CD4-positive, alpha-beta T cell treated with Interleukin-4 for 4 hours (primary cell): ENCODE measurements at regions not wholly inside any gene's neighbourhood (a gene's known extent, or its start where the extent isn't known, plus 50 kb on each side); places are given as distances from the start of the nearest gene placed in this dataset.

Source experiments
- DNase-seq: peaks from one replicate; pipeline ENCODE4 v3.0.0-alpha.2; 2020

GRCh38 chr1:39085174-39085573 is 59.0 kb downstream of the NDUFS5 start:
- no peak for DNase-seq

- no peak for DNase-seq
These were observed 60.2 kb downstream of the NDUFS5 start for GRCh38 chr1:39086386-39086785.

- DNase-seq = no peak
These were observed 60.8 kb downstream of the NDUFS5 start for GRCh38 chr1:39086865-39087409.

- no peak for DNase-seq
These were observed 61.3 kb downstream of the NDUFS5 start for GRCh38 chr1:39087435-39087834.

- no peak for DNase-seq
These were observed 62.5 kb downstream of the NDUFS5 start for GRCh38 chr1:39088658-39089057.

- no peak for DNase-seq
These were observed 63.9 kb downstream of the NDUFS5 start for GRCh38 chr1:39089931-39090521.

- no peak for DNase-seq
These were observed 64.7 kb downstream of the NDUFS5 start for GRCh38 chr1:39090757-39091380.

- DNase-seq = peak; percentile 59
These were observed 65.9 kb downstream of the NDUFS5 start for GRCh38 chr1:39091845-39092645.

GRCh38 chr1:39094685-39095084 is 68.5 kb downstream of the NDUFS5 start:
- DNase-seq = no peak

- peak; percentile 92 for DNase-seq
These were observed 72.5 kb downstream of the NDUFS5 start for GRCh38 chr1:39098546-39099250.

GRCh38 chr1:39102537-39103327 is 76.6 kb downstream of the NDUFS5 start:
- DNase-seq = peak; percentile 63

- no peak for DNase-seq
These were observed 77.4 kb downstream of the NDUFS5 start for GRCh38 chr1:39103328-39104157.

GRCh38 chr1:39104158-39105060 is 78.3 kb downstream of the NDUFS5 start:
- no peak for DNase-seq

- DNase-seq = peak; percentile 44
These were observed 79.1 kb downstream of the NDUFS5 start for GRCh38 chr1:39105061-39105840.

GRCh38 chr1:39105841-39106765 is 80.0 kb downstream of the NDUFS5 start:
- peak; percentile 32 for DNase-seq

- DNase-seq = no peak
These were observed 80.7 kb downstream of the NDUFS5 start for GRCh38 chr1:39106801-39107327.

GRCh38 chr1:39107341-39108290 is 81.5 kb downstream of the NDUFS5 start:
- no peak for DNase-seq
